ENCODE measurements at regions not wholly inside any gene's neighbourhood (a gene's known extent, or its start where the extent isn't known, plus 50 kb on each side); places are given as distances from the start of the nearest gene placed in this dataset.

GRCh38 chr3:70753572-70753971 lies 441.1 kb upstream of the MDFIC2 start:
- TF ChIP-seq, protein P1, sequence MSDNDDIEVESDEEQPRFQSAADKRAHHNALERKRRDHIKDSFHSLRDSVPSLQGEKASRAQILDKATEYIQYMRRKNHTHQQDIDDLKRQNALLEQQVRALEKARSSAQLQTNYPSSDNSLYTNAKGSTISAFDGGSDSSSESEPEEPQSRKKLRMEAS (IDR thresholded peaks at IDR 0.05; ENCODE audit: insufficient read depth, insufficient read length), result no peak
- TF ChIP-seq POLR2AphosphoS5 (IDR thresholded peaks at IDR 0.05; ENCODE audit: insufficient read depth, low read depth, low read length), result no peak
- TF ChIP-seq, protein P2, sequence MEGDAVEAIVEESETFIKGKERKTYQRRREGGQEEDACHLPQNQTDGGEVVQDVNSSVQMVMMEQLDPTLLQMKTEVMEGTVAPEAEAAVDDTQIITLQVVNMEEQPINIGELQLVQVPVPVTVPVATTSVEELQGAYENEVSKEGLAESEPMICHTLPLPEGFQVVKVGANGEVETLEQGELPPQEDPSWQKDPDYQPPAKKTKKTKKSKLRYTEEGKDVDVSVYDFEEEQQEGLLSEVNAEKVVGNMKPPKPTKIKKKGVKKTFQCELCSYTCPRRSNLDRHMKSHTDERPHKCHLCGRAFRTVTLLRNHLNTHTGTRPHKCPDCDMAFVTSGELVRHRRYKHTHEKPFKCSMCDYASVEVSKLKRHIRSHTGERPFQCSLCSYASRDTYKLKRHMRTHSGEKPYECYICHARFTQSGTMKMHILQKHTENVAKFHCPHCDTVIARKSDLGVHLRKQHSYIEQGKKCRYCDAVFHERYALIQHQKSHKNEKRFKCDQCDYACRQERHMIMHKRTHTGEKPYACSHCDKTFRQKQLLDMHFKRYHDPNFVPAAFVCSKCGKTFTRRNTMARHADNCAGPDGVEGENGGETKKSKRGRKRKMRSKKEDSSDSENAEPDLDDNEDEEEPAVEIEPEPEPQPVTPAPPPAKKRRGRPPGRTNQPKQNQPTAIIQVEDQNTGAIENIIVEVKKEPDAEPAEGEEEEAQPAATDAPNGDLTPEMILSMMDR (IDR thresholded peaks at IDR 0.05; ENCODE audit: extremely low read depth in 1 of 2, insufficient read depth in 1 of 2, low read depth in 1 of 2, low read length in 2 of 2), result no peak
- TF ChIP-seq POLR2A (IDR thresholded peaks at IDR 0.05; ENCODE audit: low read depth, low read length), result no peak
- no peak for TF ChIP-seq EZH2 (IDR thresholded peaks at IDR 0.05; ENCODE audit: borderline replicate concordance, low read depth, low read length, severe bottlenecking)
- no peak for TF ChIP-seq JUN (IDR thresholded peaks at IDR 0.05; ENCODE audit: borderline replicate concordance, insufficient read depth, insufficient read length, low read depth)

All from endothelial cell of umbilical vein (primary cell).